H1 (cell line): ENCODE measurements at regions not wholly inside any gene's neighbourhood (a gene's known extent, or its start where the extent isn't known, plus 50 kb on each side); places are given as distances from the start of the nearest gene placed in this dataset.

Experiments used
- CTCF ChIA-PET: fragments of 300-600 bp; sonication (Branson Sonifier 250); formaldehyde crosslinking; loops from one replicate; lab custom pipeline; 2021; ENCODE audit not compliant: partially characterized antibody; lab: Charles Lee
- POLR2A ChIA-PET: fragments of 300-600 bp; sonication (Branson Sonifier 250); formaldehyde crosslinking; loops from one replicate; lab custom pipeline; 2021; ENCODE audit warnings: inconsistent platforms; ENCODE audit not compliant: partially characterized antibody; lab: Charles Lee
- DNase-seq, 2 experiments: peaks; one replicate each; pipeline versions ENCODE4 v3.0.0 to v3.0.0-alpha.2; 2010 to 2022; ENCODE audit warnings: low spot score in 2 of 2, low read depth in 1 of 2, mixed read lengths in 1 of 2
- FAIRE-seq: peaks from 2 replicates; lab custom pipeline; 2011; peaks lifted over from hg19 to GRCh38; lab: Jason Lieb, UNC
- H2AFZ ChIP-seq: 2 replicates; pipeline ENCODE4 v1.8.1; 2012; ENCODE audit warnings: low read length, inconsistent platforms
- H2AK5ac ChIP-seq: 2 replicates; pipeline ENCODE4 v1.6.1; 2013; ENCODE audit warnings: low read depth, low read length
- H2BK120ac ChIP-seq: replicated peaks from 2 replicates; pipeline ENCODE3; 2013; ENCODE audit warnings: low read depth, low read length, inconsistent platforms
- H2BK12ac ChIP-seq: 2 replicates; pipeline ENCODE4 v1.6.1; 2013; ENCODE audit warnings: low read depth, low read length
- H2BK15ac ChIP-seq: 2 replicates; pipeline ENCODE4 v1.6.1; 2013; ENCODE audit warnings: low read length
- H2BK20ac ChIP-seq: 2 replicates; pipeline ENCODE4 v1.6.1; 2013; ENCODE audit warnings: low read length
- H2BK5ac ChIP-seq: 2 replicates; pipeline ENCODE4 v1.6.1; 2013; ENCODE audit warnings: low read depth, low read length
- H3K14ac ChIP-seq: 2 replicates; pipeline ENCODE4 v1.6.1; 2013; ENCODE audit warnings: inconsistent platforms; ENCODE audit not compliant: insufficient read length
- H3K18ac ChIP-seq: 2 replicates; pipeline ENCODE4 v1.6.1; 2013; ENCODE audit warnings: low read length; ENCODE audit errors: extremely low read depth
- H3K23ac ChIP-seq: 2 replicates; pipeline ENCODE4 v1.6.1; 2013; ENCODE audit warnings: inconsistent platforms; ENCODE audit not compliant: insufficient read length
- H3K23me2 ChIP-seq: 2 replicates; pipeline ENCODE4 v1.6.1; 2013; ENCODE audit warnings: low read depth, low read length
- H3K27ac ChIP-seq: 2 replicates; pipeline ENCODE4 v1.6.1; 2011; ENCODE audit warnings: low read depth, low read length, inconsistent platforms
- H3K27me3 ChIP-seq, 4 experiments: replicated peaks in 1 of 4; 1 replicate in 1 of 4; 2 replicates in 3 of 4; pipeline versions ENCODE4 v1.6.1 to v1.8.1; 2011 to 2013; ENCODE audit warnings: low read length in 3 of 4, mild to moderate bottlenecking in 3 of 4, inconsistent platforms in 2 of 4, mixed read lengths in 2 of 4, moderate library complexity in 1 of 4; ENCODE audit not compliant: control insufficient read depth in 3 of 4, insufficient read depth in 3 of 4; ENCODE audit errors: extremely low read depth in 1 of 4
- H3K36me3 ChIP-seq, 4 experiments: 2 replicates each; pipeline versions ENCODE4 v1.6.1 to v1.8.1; 2011 to 2013; ENCODE audit warnings: mild to moderate bottlenecking in 4 of 4, low read length in 3 of 4, moderate library complexity in 2 of 4, control low read depth in 1 of 4, inconsistent platforms in 1 of 4; ENCODE audit not compliant: insufficient read depth in 4 of 4, control insufficient read depth in 2 of 4
- H3K4ac ChIP-seq: replicated peaks from 2 replicates; pipeline ENCODE3; 2013; ENCODE audit warnings: low read length, low read depth, mixed read lengths, inconsistent platforms; ENCODE audit not compliant: insufficient read length
- H3K4me1 ChIP-seq, 4 experiments: replicated peaks in 1 of 4; 1 replicate in 1 of 4; 2 replicates in 3 of 4; pipeline versions ENCODE4 v1.6.1 to v1.8.1; 2011 to 2013; ENCODE audit warnings: low read length in 3 of 4, inconsistent platforms in 2 of 4, mixed read lengths in 1 of 4; ENCODE audit not compliant: insufficient read depth in 4 of 4, control insufficient read depth in 3 of 4
- H3K4me2 ChIP-seq, 2 experiments: 2 replicates each; pipeline versions ENCODE4 v1.6.1 to v1.8.1; 2011 to 2013; ENCODE audit warnings: low read depth in 2 of 2, low read length in 2 of 2, control low read depth in 1 of 2, inconsistent platforms in 1 of 2, mild to moderate bottlenecking in 1 of 2; ENCODE audit not compliant: insufficient read depth in 1 of 2
- H3K4me3 ChIP-seq, 4 experiments: fragments of 200-600, 300-600 bp in 1 of 4; sonication (generic), shearing (Covaris generic), sonication (Bioruptor Twin) in 1 of 4; 2 replicates each; pipeline versions ENCODE4 v1.5.1 to v1.8.1; 2011 to 2016; ENCODE audit warnings: low read length in 4 of 4, low read depth in 3 of 4, control low read depth in 2 of 4, inconsistent platforms in 2 of 4, mild to moderate bottlenecking in 2 of 4, mixed read lengths in 1 of 4, moderate library complexity in 1 of 4; ENCODE audit not compliant: insufficient read depth in 2 of 4; ENCODE audit errors: extremely low read depth in 1 of 4
- H3K56ac ChIP-seq: replicated peaks from 2 replicates; pipeline ENCODE3; 2013; ENCODE audit warnings: low read depth, mild to moderate bottlenecking, mixed read lengths, low read length, inconsistent platforms; ENCODE audit not compliant: insufficient read length
- H3K79me1 ChIP-seq: 2 replicates; pipeline ENCODE4 v1.6.1; 2013; ENCODE audit warnings: low read depth, low read length, control low read depth
- H3K79me2 ChIP-seq, 2 experiments: 2 replicates each; pipeline versions ENCODE4 v1.6.1 to v1.8.1; 2012 to 2013; ENCODE audit warnings: low read length in 2 of 2, mild to moderate bottlenecking in 2 of 2, inconsistent platforms in 1 of 2; ENCODE audit not compliant: insufficient read depth in 2 of 2, control insufficient read depth in 1 of 2
- H3K9ac ChIP-seq, 4 experiments: replicated peaks in 1 of 4; 1 replicate in 1 of 4; 2 replicates in 3 of 4; pipeline versions ENCODE4 v1.6.1 to v1.8.1; 2011 to 2013; ENCODE audit warnings: low read depth in 3 of 4, low read length in 3 of 4, control low read depth in 2 of 4, mild to moderate bottlenecking in 2 of 4, moderate library complexity in 2 of 4, inconsistent platforms in 1 of 4; ENCODE audit errors: extremely low read depth in 1 of 4
- H3K9me3 ChIP-seq, 2 experiments: 2 replicates each; pipeline versions ENCODE4 v1.6.1 to v1.8.1; 2012 to 2013; ENCODE audit warnings: mild to moderate bottlenecking in 2 of 2, moderate library complexity in 2 of 2, control low read depth in 1 of 2, inconsistent platforms in 1 of 2, low read depth in 1 of 2, low read length in 1 of 2, mixed read lengths in 1 of 2; ENCODE audit not compliant: insufficient read depth in 2 of 2
- H4K20me1 ChIP-seq, 2 experiments: replicated peaks in 1 of 2; 2 replicates each; pipeline versions ENCODE3 to v1.8.1; 2011 to 2013; ENCODE audit warnings: inconsistent platforms in 2 of 2, low read length in 2 of 2, mild to moderate bottlenecking in 1 of 2; ENCODE audit not compliant: insufficient read depth in 2 of 2, control insufficient read depth in 1 of 2
- H4K5ac ChIP-seq: 2 replicates; pipeline ENCODE4 v1.6.1; 2013; ENCODE audit warnings: low read length, low read depth, mixed read lengths, inconsistent platforms; ENCODE audit not compliant: insufficient read length
- H4K8ac ChIP-seq: 2 replicates; pipeline ENCODE4 v1.8.0; 2013; ENCODE audit warnings: mild to moderate bottlenecking, moderate library complexity, low read length, inconsistent platforms; ENCODE audit not compliant: insufficient read depth; ENCODE audit errors: extremely low read depth
- H4K91ac ChIP-seq: replicated peaks from 2 replicates; pipeline ENCODE3; 2013; ENCODE audit warnings: low read length, mixed read lengths, inconsistent platforms; ENCODE audit not compliant: insufficient read length
- MAFK ChIP-seq: IDR thresholded peaks from 2 replicates; pipeline ENCODE4 v1.6.1; 2012; ENCODE audit warnings: low read depth, mild to moderate bottlenecking, improper control_type of control experiment, low read length
- POU5F1 ChIP-seq: IDR thresholded peaks from 2 replicates; pipeline ENCODE4 v1.6.1; 2011; ENCODE audit warnings: low read depth, mild to moderate bottlenecking, low read length, moderate library complexity
- SP4 ChIP-seq: IDR thresholded peaks from 2 replicates; pipeline ENCODE4 v1.6.1; 2012; ENCODE audit warnings: low read length, inconsistent platforms
- SUZ12 ChIP-seq: fragments of 200-600 bp; sonication (generic); IDR thresholded peaks from 2 replicates; pipeline ENCODE4 v1.6.1; 2012; ENCODE audit warnings: mild to moderate bottlenecking, inconsistent platforms, low read length, moderate library complexity, mixed read lengths
- WGBS, 2 experiments: shearing (Covaris generic) in 1 of 2; methylation state at CpG; one replicate each; pipeline versions ENCODE4 v1.1.6 to v1.1.7; 2013 to 2015; ENCODE audit warnings: low lambda C conversion rate in 2 of 2, mixed read lengths in 2 of 2, inconsistent platforms in 1 of 2, low coverage in 1 of 2, missing lambda C conversion rate in 1 of 2; ENCODE audit not compliant: insufficient replicate concordance in 2 of 2, insufficient coverage in 1 of 2, insufficient read length in 1 of 2; ENCODE audit errors: extremely low coverage in 1 of 2, missing lambda C conversion rate in 1 of 2; 5-methylcytosine and 5-hydroxymethylcytosine counted together

- H2BK20ac ChIP-seq = no peak overlapping the region
- H3K9me3 ChIP-seq = no peaks in the 10 kb centered on the region
- no peak overlapping the region for H3K14ac ChIP-seq
- H3K9ac ChIP-seq = no peak overlapping the region
- no peak overlapping the region for H3K18ac ChIP-seq
- H3K4me3 ChIP-seq = no peak overlapping the region
- no peak overlapping the region for H4K8ac ChIP-seq
- H3K79me1 ChIP-seq = no peaks in the 10 kb centered on the region
- no peak overlapping the region for H3K4ac ChIP-seq
- H2AK5ac ChIP-seq = no peak overlapping the region
- POLR2A ChIA-PET = no interaction called here
- H2BK120ac ChIP-seq = no peak overlapping the region
- peak overlapping the region; percentile 47; the same call in 1 of the 2 replicates for H2AFZ ChIP-seq
- CTCF ChIA-PET = interaction anchor here (0.6 to 1.4 kb wide), 6 partner anchors 15 to 1760 kb away, joined by 3 to 5 read pairs (median 4); no protein-coding TSS in a partner anchor
- no peak overlapping the region for H3K56ac ChIP-seq
- H2BK15ac ChIP-seq = no peak overlapping the region
- no peak overlapping the region for H2BK12ac ChIP-seq
- H3K79me2 ChIP-seq = no peaks in the 10 kb centered on the region
- no peaks in the 10 kb centered on the region for H3K27me3 ChIP-seq
- H3K23me2 ChIP-seq = no peaks in the 10 kb centered on the region
- no peak overlapping the region for H3K27ac ChIP-seq
- no peak overlapping the region for H3K23ac ChIP-seq
- no peak overlapping the region for H3K4me2 ChIP-seq
- no peak overlapping the region for H4K5ac ChIP-seq
- 89% methylated on average over 5 of the region's 5 CpGs; no CpG with 5 or more reads in 1 of the 2 experiments for WGBS, 2 experiments
- FAIRE-seq (no peak), DNase-seq (no peak)
- H3K36me3 ChIP-seq = no peaks in the 10 kb centered on the region
- H2BK5ac ChIP-seq = no peak overlapping the region
- H4K91ac ChIP-seq = no peak overlapping the region
- H3K4me1 ChIP-seq = no peaks in the 10 kb centered on the region
- H4K20me1 ChIP-seq = no peaks in the 10 kb centered on the region
- no peak for TF ChIP-seq SUZ12
- no peak for TF ChIP-seq SP4
- no peak for TF ChIP-seq POU5F1
- peak; percentile 84 for TF ChIP-seq MAFK
Observed at GRCh38 chr5:118592229-118593002, 395.9 kb downstream of the DTWD2 start.
